A549 (cell line): ENCODE measurements at regions not wholly inside any gene's neighbourhood (a gene's known extent, or its start where the extent isn't known, plus 50 kb on each side); places are given as distances from the start of the nearest gene placed in this dataset.

Experiments used
- ATAC-seq, 2 experiments: fragments of 200-7000 bp in 1 of 2; fragments of >200 bp in 1 of 2; cut with Nextera tagmentation in 1 of 2; cut with Tn5 transposase in 1 of 2; 3 replicates each; pipeline versions ENCODE4 v1.8.0 to v1.9.1; 2018 to 2020; ENCODE audit warnings: mild to moderate bottlenecking in 1 of 2, moderate library complexity in 1 of 2
- CTCF ChIA-PET: fragments of 300-600 bp; sonication (Branson Sonifier 250); formaldehyde crosslinking; extraction: SDS; loops from one replicate; lab custom pipeline; 2021; ENCODE audit warnings: antibody characterized with exemption, inconsistent platforms; lab: Yijun Ruan, JAX
- POLR2A ChIA-PET: fragments of 350-600 bp; formaldehyde crosslinking; extraction: SDS; loops from one replicate; lab custom pipeline; 2021; ENCODE audit warnings: antibody characterized with exemption, inconsistent platforms; lab: Yijun Ruan, JAX
- DNase-seq, 2 experiments: peaks; one replicate each; pipeline versions ENCODE4 v3.0.0 to v3.0.0-alpha.2; 2011 to 2016; ENCODE audit warnings: low read depth in 1 of 2, low spot score in 1 of 2
- FAIRE-seq: peaks from 2 replicates; lab custom pipeline; 2011; peaks lifted over from hg19 to GRCh38; lab: Jason Lieb, UNC
- H3K27ac ChIP-seq, 2 experiments: fragments of >200 bp; sonication (Bioruptor Twin); formaldehyde crosslinking; 3 replicates each; pipeline ENCODE4 v1.5.1; 2016 to 2017
- H3K4me1 ChIP-seq: fragments of >200 bp; sonication (Bioruptor Twin); formaldehyde crosslinking; 3 replicates; pipeline ENCODE4 v1.6.1; 2016
- H3K4me2 ChIP-seq: fragments of >200 bp; sonication (Bioruptor Twin); formaldehyde crosslinking; 3 replicates; pipeline ENCODE4 v1.6.1; 2016
- H3K4me3 ChIP-seq: fragments of >200 bp; sonication (Bioruptor Twin); formaldehyde crosslinking; 3 replicates; pipeline ENCODE4 v1.5.1; 2016
- H3K9me3 ChIP-seq: fragments of >200 bp; sonication (Bioruptor Twin); formaldehyde crosslinking; 3 replicates; pipeline ENCODE4 v1.6.1; 2016
- CBX2 ChIP-seq: fragments of 200-600 bp; sonication (generic); IDR thresholded peaks from 2 replicates; pipeline ENCODE4 v1.6.1; 2016; ENCODE audit warnings: low read depth, mild to moderate bottlenecking, borderline replicate concordance
- CHD4 ChIP-seq: fragments of 200-600 bp; sonication (generic); IDR thresholded peaks from 2 replicates; pipeline ENCODE4 v1.6.1; 2016; ENCODE audit warnings: antibody characterized with exemption, mild to moderate bottlenecking, borderline replicate concordance
- EHF ChIP-seq: fragments of 250-450 bp; sonication (Bioruptor Pico); IDR thresholded peaks from 2 replicates; pipeline ENCODE4 v1.5.0; 2020; ENCODE audit warnings: mild to moderate bottlenecking
- EHMT2 ChIP-seq: fragments of 200-600 bp; sonication (generic); IDR thresholded peaks from 2 replicates; pipeline ENCODE4 v1.6.1; 2016; ENCODE audit warnings: antibody characterized with exemption, low read depth, mild to moderate bottlenecking, moderate library complexity
- ELK1 ChIP-seq: fragments of 150-350 bp; IDR thresholded peaks from 2 replicates; pipeline ENCODE4 v1.6.1; 2014; ENCODE audit warnings: low read depth, mild to moderate bottlenecking, low read length
- EP300 ChIP-seq, 2 experiments: fragments of >200 bp; sonication (Bioruptor Twin); formaldehyde crosslinking; IDR thresholded peaks; 2 replicates in 1 of 2; 3 replicates in 1 of 2; pipeline ENCODE4 v1.6.1; 2016 to 2017
- FOXS1 ChIP-seq: fragments of 250-450 bp; sonication (Bioruptor Pico); IDR thresholded peaks from 2 replicates; pipeline ENCODE4 v1.5.0; 2020; ENCODE audit warnings: mild to moderate bottlenecking, moderate library complexity
- JUNB ChIP-seq: fragments of >200 bp; sonication (Bioruptor Twin); formaldehyde crosslinking; IDR thresholded peaks from 2 replicates; pipeline ENCODE4 v1.6.1; 2016
- MYC ChIP-seq: IDR thresholded peaks from 2 replicates; pipeline ENCODE4 v1.6.1; 2012; ENCODE audit warnings: mild to moderate bottlenecking, inconsistent platforms, low read length, improper control_type of control experiment, borderline replicate concordance
- NFE2L2 ChIP-seq: fragments of 150-350 bp; conservative IDR thresholded peaks from 2 replicates; pipeline ENCODE4 v1.6.1; 2014; ENCODE audit warnings: low read length
- POLR2AphosphoS2 ChIP-seq: conservative IDR thresholded peaks from 2 replicates; pipeline ENCODE4 v1.6.1; 2012; ENCODE audit warnings: low read length, improper control_type of control experiment, inconsistent platforms
- RAD21 ChIP-seq, 2 experiments: fragments of >200 bp in 1 of 2; sonication (Bioruptor Twin) in 1 of 2; formaldehyde crosslinking in 1 of 2; IDR thresholded peaks in 1 of 2; conservative IDR thresholded peaks in 1 of 2; 2 replicates in 1 of 2; 3 replicates in 1 of 2; pipeline ENCODE4 v1.6.1; 2012 to 2018; ENCODE audit warnings: inconsistent platforms in 1 of 2
- ZSCAN20 ChIP-seq: fragments of 250-450 bp; sonication (Bioruptor Pico); IDR thresholded peaks from 2 replicates; pipeline ENCODE4 v1.8.0; 2022; ENCODE audit warnings: mild to moderate bottlenecking, moderate library complexity
- WGBS: methylation state at CpG from one replicate; pipeline ENCODE4 v1.1.6; 2017; ENCODE audit errors: missing lambda C conversion rate; 5-methylcytosine and 5-hydroxymethylcytosine counted together
- TF ChIP-seq, protein P1 (sequence below): fragments of 200-600 bp; sonication (generic); IDR thresholded peaks from 2 replicates; pipeline ENCODE4 v1.6.1; 2016; ENCODE audit warnings: antibody characterized with exemption, mild to moderate bottlenecking, moderate library complexity
- TF ChIP-seq, protein P2 (sequence below): fragments of >200 bp; sonication (Bioruptor Twin); formaldehyde crosslinking; IDR thresholded peaks from 3 replicates; pipeline ENCODE4 v1.6.1; 2016
- TF ChIP-seq, protein P3 (sequence below): IDR thresholded peaks from 2 replicates; pipeline ENCODE4 v1.6.1; 2012
- TF ChIP-seq, protein P4 (sequence below): fragments of 250-450 bp; sonication (Bioruptor Pico); IDR thresholded peaks from 2 replicates; pipeline ENCODE4 v1.5.0; 2021; ENCODE audit warnings: mild to moderate bottlenecking, moderate library complexity, borderline replicate concordance

- DNase-seq, result no peak
- TF ChIP-seq POLR2AphosphoS2, result no peak
- H3K4me2 ChIP-seq, result no peak overlapping the region
- ATAC-seq, result no peak
- WGBS, result 51% methylated on average over 2 of the region's 2 CpGs
- no peak overlapping the region for H3K27ac ChIP-seq
- no peaks in the 10 kb centered on the region for H3K9me3 ChIP-seq
- CTCF ChIA-PET, result interaction anchor here (0.5 kb wide), 1 partner anchor 286 kb away, joined by 3 read pairs; no protein-coding TSS in a partner anchor
- POLR2A ChIA-PET, result no interaction called here
- H3K4me3 ChIP-seq, result no peak overlapping the region
- no peaks in the 10 kb centered on the region for H3K4me1 ChIP-seq
- FAIRE-seq, result no peak
Measured at GRCh38 chr5:124544366-124545055, 201.9 kb downstream of the ZNF608 start.

GRCh38 chr5:124538931-124539330 lies 207.5 kb downstream of the ZNF608 start:
- ChIA-PET POLR2A (no interaction called here), CTCF (no interaction called here)
- Histone ChIP-seq H3K9me3 (no peaks in the 10 kb centered on the region), H3K4me3 (no peak overlapping the region), H3K27ac (no peak overlapping the region), H3K4me1 (no peaks in the 10 kb centered on the region), H3K4me2 (no peak overlapping the region)
- ATAC-seq (no peak), DNase-seq (no peak), FAIRE-seq (no peak)
- TF ChIP-seq EHF (CRISPR knock-in tag), result no peak
- no peak for TF ChIP-seq MYC
- TF ChIP-seq CHD4, result no peak
- TF ChIP-seq CBX2, result no peak
- no peak for TF ChIP-seq RAD21 (conservative IDR thresholded peaks at IDR 0.05 in 1 of 2, IDR thresholded peaks at IDR 0.05 in 1 of 2)
- TF ChIP-seq, protein P1, sequence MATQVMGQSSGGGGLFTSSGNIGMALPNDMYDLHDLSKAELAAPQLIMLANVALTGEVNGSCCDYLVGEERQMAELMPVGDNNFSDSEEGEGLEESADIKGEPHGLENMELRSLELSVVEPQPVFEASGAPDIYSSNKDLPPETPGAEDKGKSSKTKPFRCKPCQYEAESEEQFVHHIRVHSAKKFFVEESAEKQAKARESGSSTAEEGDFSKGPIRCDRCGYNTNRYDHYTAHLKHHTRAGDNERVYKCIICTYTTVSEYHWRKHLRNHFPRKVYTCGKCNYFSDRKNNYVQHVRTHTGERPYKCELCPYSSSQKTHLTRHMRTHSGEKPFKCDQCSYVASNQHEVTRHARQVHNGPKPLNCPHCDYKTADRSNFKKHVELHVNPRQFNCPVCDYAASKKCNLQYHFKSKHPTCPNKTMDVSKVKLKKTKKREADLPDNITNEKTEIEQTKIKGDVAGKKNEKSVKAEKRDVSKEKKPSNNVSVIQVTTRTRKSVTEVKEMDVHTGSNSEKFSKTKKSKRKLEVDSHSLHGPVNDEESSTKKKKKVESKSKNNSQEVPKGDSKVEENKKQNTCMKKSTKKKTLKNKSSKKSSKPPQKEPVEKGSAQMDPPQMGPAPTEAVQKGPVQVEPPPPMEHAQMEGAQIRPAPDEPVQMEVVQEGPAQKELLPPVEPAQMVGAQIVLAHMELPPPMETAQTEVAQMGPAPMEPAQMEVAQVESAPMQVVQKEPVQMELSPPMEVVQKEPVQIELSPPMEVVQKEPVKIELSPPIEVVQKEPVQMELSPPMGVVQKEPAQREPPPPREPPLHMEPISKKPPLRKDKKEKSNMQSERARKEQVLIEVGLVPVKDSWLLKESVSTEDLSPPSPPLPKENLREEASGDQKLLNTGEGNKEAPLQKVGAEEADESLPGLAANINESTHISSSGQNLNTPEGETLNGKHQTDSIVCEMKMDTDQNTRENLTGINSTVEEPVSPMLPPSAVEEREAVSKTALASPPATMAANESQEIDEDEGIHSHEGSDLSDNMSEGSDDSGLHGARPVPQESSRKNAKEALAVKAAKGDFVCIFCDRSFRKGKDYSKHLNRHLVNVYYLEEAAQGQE, result no peak
- no peak for TF ChIP-seq EP300 (IDR thresholded peaks at IDR 0.05)
- TF ChIP-seq EHMT2, result no peak
- TF ChIP-seq, protein P2, sequence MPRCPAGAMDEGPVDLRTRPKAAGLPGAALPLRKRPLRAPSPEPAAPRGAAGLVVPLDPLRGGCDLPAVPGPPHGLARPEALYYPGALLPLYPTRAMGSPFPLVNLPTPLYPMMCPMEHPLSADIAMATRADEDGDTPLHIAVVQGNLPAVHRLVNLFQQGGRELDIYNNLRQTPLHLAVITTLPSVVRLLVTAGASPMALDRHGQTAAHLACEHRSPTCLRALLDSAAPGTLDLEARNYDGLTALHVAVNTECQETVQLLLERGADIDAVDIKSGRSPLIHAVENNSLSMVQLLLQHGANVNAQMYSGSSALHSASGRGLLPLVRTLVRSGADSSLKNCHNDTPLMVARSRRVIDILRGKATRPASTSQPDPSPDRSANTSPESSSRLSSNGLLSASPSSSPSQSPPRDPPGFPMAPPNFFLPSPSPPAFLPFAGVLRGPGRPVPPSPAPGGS, result no peak
- no peak for TF ChIP-seq FOXS1 (CRISPR knock-in tag)
- TF ChIP-seq NFE2L2, result no peak
- no peak for TF ChIP-seq POLR2AphosphoS2
- TF ChIP-seq ZSCAN20 (CRISPR knock-in tag), result no peak
- no peak for TF ChIP-seq ELK1
- TF ChIP-seq, protein P3, sequence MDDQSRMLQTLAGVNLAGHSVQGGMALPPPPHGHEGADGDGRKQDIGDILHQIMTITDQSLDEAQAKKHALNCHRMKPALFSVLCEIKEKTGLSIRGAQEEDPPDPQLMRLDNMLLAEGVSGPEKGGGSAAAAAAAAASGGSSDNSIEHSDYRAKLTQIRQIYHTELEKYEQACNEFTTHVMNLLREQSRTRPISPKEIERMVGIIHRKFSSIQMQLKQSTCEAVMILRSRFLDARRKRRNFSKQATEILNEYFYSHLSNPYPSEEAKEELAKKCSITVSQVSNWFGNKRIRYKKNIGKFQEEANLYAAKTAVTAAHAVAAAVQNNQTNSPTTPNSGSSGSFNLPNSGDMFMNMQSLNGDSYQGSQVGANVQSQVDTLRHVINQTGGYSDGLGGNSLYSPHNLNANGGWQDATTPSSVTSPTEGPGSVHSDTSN, result no peak
- TF ChIP-seq, protein P4, sequence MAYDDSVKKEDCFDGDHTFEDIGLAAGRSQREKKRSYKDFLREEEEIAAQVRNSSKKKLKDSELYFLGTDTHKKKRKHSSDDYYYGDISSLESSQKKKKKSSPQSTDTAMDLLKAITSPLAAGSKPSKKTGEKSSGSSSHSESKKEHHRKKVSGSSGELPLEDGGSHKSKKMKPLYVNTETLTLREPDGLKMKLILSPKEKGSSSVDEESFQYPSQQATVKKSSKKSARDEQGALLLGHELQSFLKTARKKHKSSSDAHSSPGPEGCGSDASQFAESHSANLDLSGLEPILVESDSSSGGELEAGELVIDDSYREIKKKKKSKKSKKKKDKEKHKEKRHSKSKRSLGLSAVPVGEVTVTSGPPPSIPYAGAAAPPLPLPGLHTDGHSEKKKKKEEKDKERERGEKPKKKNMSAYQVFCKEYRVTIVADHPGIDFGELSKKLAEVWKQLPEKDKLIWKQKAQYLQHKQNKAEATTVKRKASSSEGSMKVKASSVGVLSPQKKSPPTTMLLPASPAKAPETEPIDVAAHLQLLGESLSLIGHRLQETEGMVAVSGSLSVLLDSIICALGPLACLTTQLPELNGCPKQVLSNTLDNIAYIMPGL (CRISPR knock-in tag), result no peak
- no peak for TF ChIP-seq JUNB
- 10% methylated on average over 1 of the region's 1 CpG for WGBS
